H1 (cell line): ENCODE measurements at regions not wholly inside any gene's neighbourhood (a gene's known extent, or its start where the extent isn't known, plus 50 kb on each side); places are given as distances from the start of the nearest gene placed in this dataset.

Experiments used
- CTCF ChIA-PET: fragments of 300-600 bp; sonication (Branson Sonifier 250); formaldehyde crosslinking; loops from one replicate; lab custom pipeline; 2021; ENCODE audit not compliant: partially characterized antibody; lab: Charles Lee
- POLR2A ChIA-PET: fragments of 300-600 bp; sonication (Branson Sonifier 250); formaldehyde crosslinking; loops from one replicate; lab custom pipeline; 2021; ENCODE audit warnings: inconsistent platforms; ENCODE audit not compliant: partially characterized antibody; lab: Charles Lee
- DNase-seq, 2 experiments: peaks; one replicate each; pipeline versions ENCODE4 v3.0.0 to v3.0.0-alpha.2; 2010 to 2022; ENCODE audit warnings: low spot score in 2 of 2, low read depth in 1 of 2, mixed read lengths in 1 of 2
- FAIRE-seq: peaks from 2 replicates; lab custom pipeline; 2011; peaks lifted over from hg19 to GRCh38; lab: Jason Lieb, UNC
- H2AFZ ChIP-seq: 2 replicates; pipeline ENCODE4 v1.8.1; 2012; ENCODE audit warnings: low read length, inconsistent platforms
- H2AK5ac ChIP-seq: 2 replicates; pipeline ENCODE4 v1.6.1; 2013; ENCODE audit warnings: low read depth, low read length
- H2BK120ac ChIP-seq: replicated peaks from 2 replicates; pipeline ENCODE3; 2013; ENCODE audit warnings: low read depth, low read length, inconsistent platforms
- H2BK12ac ChIP-seq: 2 replicates; pipeline ENCODE4 v1.6.1; 2013; ENCODE audit warnings: low read depth, low read length
- H2BK15ac ChIP-seq: 2 replicates; pipeline ENCODE4 v1.6.1; 2013; ENCODE audit warnings: low read length
- H2BK20ac ChIP-seq: 2 replicates; pipeline ENCODE4 v1.6.1; 2013; ENCODE audit warnings: low read length
- H2BK5ac ChIP-seq: 2 replicates; pipeline ENCODE4 v1.6.1; 2013; ENCODE audit warnings: low read depth, low read length
- H3K14ac ChIP-seq: 2 replicates; pipeline ENCODE4 v1.6.1; 2013; ENCODE audit warnings: inconsistent platforms; ENCODE audit not compliant: insufficient read length
- H3K18ac ChIP-seq: 2 replicates; pipeline ENCODE4 v1.6.1; 2013; ENCODE audit warnings: low read length; ENCODE audit errors: extremely low read depth
- H3K23ac ChIP-seq: 2 replicates; pipeline ENCODE4 v1.6.1; 2013; ENCODE audit warnings: inconsistent platforms; ENCODE audit not compliant: insufficient read length
- H3K23me2 ChIP-seq: 2 replicates; pipeline ENCODE4 v1.6.1; 2013; ENCODE audit warnings: low read depth, low read length
- H3K27ac ChIP-seq: 2 replicates; pipeline ENCODE4 v1.6.1; 2011; ENCODE audit warnings: low read depth, low read length, inconsistent platforms
- H3K27me3 ChIP-seq, 4 experiments: replicated peaks in 1 of 4; 1 replicate in 1 of 4; 2 replicates in 3 of 4; pipeline versions ENCODE4 v1.6.1 to v1.8.1; 2011 to 2013; ENCODE audit warnings: low read length in 3 of 4, mild to moderate bottlenecking in 3 of 4, inconsistent platforms in 2 of 4, mixed read lengths in 2 of 4, moderate library complexity in 1 of 4; ENCODE audit not compliant: control insufficient read depth in 3 of 4, insufficient read depth in 3 of 4; ENCODE audit errors: extremely low read depth in 1 of 4
- H3K36me3 ChIP-seq, 4 experiments: 2 replicates each; pipeline versions ENCODE4 v1.6.1 to v1.8.1; 2011 to 2013; ENCODE audit warnings: mild to moderate bottlenecking in 4 of 4, low read length in 3 of 4, moderate library complexity in 2 of 4, control low read depth in 1 of 4, inconsistent platforms in 1 of 4; ENCODE audit not compliant: insufficient read depth in 4 of 4, control insufficient read depth in 2 of 4
- H3K4ac ChIP-seq: replicated peaks from 2 replicates; pipeline ENCODE3; 2013; ENCODE audit warnings: low read length, low read depth, mixed read lengths, inconsistent platforms; ENCODE audit not compliant: insufficient read length
- H3K4me1 ChIP-seq, 4 experiments: replicated peaks in 1 of 4; 1 replicate in 1 of 4; 2 replicates in 3 of 4; pipeline versions ENCODE4 v1.6.1 to v1.8.1; 2011 to 2013; ENCODE audit warnings: low read length in 3 of 4, inconsistent platforms in 2 of 4, mixed read lengths in 1 of 4; ENCODE audit not compliant: insufficient read depth in 4 of 4, control insufficient read depth in 3 of 4
- H3K4me2 ChIP-seq, 2 experiments: 2 replicates each; pipeline versions ENCODE4 v1.6.1 to v1.8.1; 2011 to 2013; ENCODE audit warnings: low read depth in 2 of 2, low read length in 2 of 2, control low read depth in 1 of 2, inconsistent platforms in 1 of 2, mild to moderate bottlenecking in 1 of 2; ENCODE audit not compliant: insufficient read depth in 1 of 2
- H3K4me3 ChIP-seq, 4 experiments: fragments of 200-600, 300-600 bp in 1 of 4; sonication (generic), shearing (Covaris generic), sonication (Bioruptor Twin) in 1 of 4; 2 replicates each; pipeline versions ENCODE4 v1.5.1 to v1.8.1; 2011 to 2016; ENCODE audit warnings: low read length in 4 of 4, low read depth in 3 of 4, control low read depth in 2 of 4, inconsistent platforms in 2 of 4, mild to moderate bottlenecking in 2 of 4, mixed read lengths in 1 of 4, moderate library complexity in 1 of 4; ENCODE audit not compliant: insufficient read depth in 2 of 4; ENCODE audit errors: extremely low read depth in 1 of 4
- H3K56ac ChIP-seq: replicated peaks from 2 replicates; pipeline ENCODE3; 2013; ENCODE audit warnings: low read depth, mild to moderate bottlenecking, mixed read lengths, low read length, inconsistent platforms; ENCODE audit not compliant: insufficient read length
- H3K79me1 ChIP-seq: 2 replicates; pipeline ENCODE4 v1.6.1; 2013; ENCODE audit warnings: low read depth, low read length, control low read depth
- H3K79me2 ChIP-seq, 2 experiments: 2 replicates each; pipeline versions ENCODE4 v1.6.1 to v1.8.1; 2012 to 2013; ENCODE audit warnings: low read length in 2 of 2, mild to moderate bottlenecking in 2 of 2, inconsistent platforms in 1 of 2; ENCODE audit not compliant: insufficient read depth in 2 of 2, control insufficient read depth in 1 of 2
- H3K9ac ChIP-seq, 4 experiments: replicated peaks in 1 of 4; 1 replicate in 1 of 4; 2 replicates in 3 of 4; pipeline versions ENCODE4 v1.6.1 to v1.8.1; 2011 to 2013; ENCODE audit warnings: low read depth in 3 of 4, low read length in 3 of 4, control low read depth in 2 of 4, mild to moderate bottlenecking in 2 of 4, moderate library complexity in 2 of 4, inconsistent platforms in 1 of 4; ENCODE audit errors: extremely low read depth in 1 of 4
- H3K9me3 ChIP-seq, 2 experiments: 2 replicates each; pipeline versions ENCODE4 v1.6.1 to v1.8.1; 2012 to 2013; ENCODE audit warnings: mild to moderate bottlenecking in 2 of 2, moderate library complexity in 2 of 2, control low read depth in 1 of 2, inconsistent platforms in 1 of 2, low read depth in 1 of 2, low read length in 1 of 2, mixed read lengths in 1 of 2; ENCODE audit not compliant: insufficient read depth in 2 of 2
- H4K20me1 ChIP-seq, 2 experiments: replicated peaks in 1 of 2; 2 replicates each; pipeline versions ENCODE3 to v1.8.1; 2011 to 2013; ENCODE audit warnings: inconsistent platforms in 2 of 2, low read length in 2 of 2, mild to moderate bottlenecking in 1 of 2; ENCODE audit not compliant: insufficient read depth in 2 of 2, control insufficient read depth in 1 of 2
- H4K5ac ChIP-seq: 2 replicates; pipeline ENCODE4 v1.6.1; 2013; ENCODE audit warnings: low read length, low read depth, mixed read lengths, inconsistent platforms; ENCODE audit not compliant: insufficient read length
- H4K8ac ChIP-seq: 2 replicates; pipeline ENCODE4 v1.8.0; 2013; ENCODE audit warnings: mild to moderate bottlenecking, moderate library complexity, low read length, inconsistent platforms; ENCODE audit not compliant: insufficient read depth; ENCODE audit errors: extremely low read depth
- H4K91ac ChIP-seq: replicated peaks from 2 replicates; pipeline ENCODE3; 2013; ENCODE audit warnings: low read length, mixed read lengths, inconsistent platforms; ENCODE audit not compliant: insufficient read length
- BCL11A ChIP-seq, 2 experiments: IDR thresholded peaks; one replicate each; pipeline ENCODE4 v1.6.1; 2011; ENCODE audit warnings: low read depth in 2 of 2, low read length in 2 of 2, mild to moderate bottlenecking in 2 of 2
- CBX8 ChIP-seq: fragments of 300-800, 300-1000 bp; sonication (generic); IDR thresholded peaks from 2 replicates; pipeline ENCODE4 v1.7.1; 2016; ENCODE audit warnings: low read depth, low read length, borderline replicate concordance
- EP300 ChIP-seq, 2 experiments: IDR thresholded peaks; 1 replicate in 1 of 2; 2 replicates in 1 of 2; pipeline ENCODE4 v1.6.1; 2011 to 2012; ENCODE audit warnings: low read depth in 2 of 2, low read length in 2 of 2, mild to moderate bottlenecking in 2 of 2, borderline replicate concordance in 1 of 2, inconsistent platforms in 1 of 2, moderate library complexity in 1 of 2
- EZH2 ChIP-seq: fragments of 200-600 bp; sonication (generic); IDR thresholded peaks from 2 replicates; pipeline ENCODE4 v1.7.1; 2012; ENCODE audit warnings: low read depth, mild to moderate bottlenecking, moderate library complexity, low read length, inconsistent platforms; ENCODE audit not compliant: severe bottlenecking
- HDAC6 ChIP-seq: IDR thresholded peaks from one replicate; pipeline ENCODE4 v1.7.1; 2012; ENCODE audit warnings: low read depth, mild to moderate bottlenecking, inconsistent platforms, low read length, moderate library complexity
- JUN ChIP-seq: IDR thresholded peaks from 2 replicates; pipeline ENCODE4 v1.6.1; 2011; ENCODE audit warnings: low read depth, mild to moderate bottlenecking, improper control_type of control experiment, low read length
- MAFK ChIP-seq: IDR thresholded peaks from 2 replicates; pipeline ENCODE4 v1.6.1; 2012; ENCODE audit warnings: low read depth, mild to moderate bottlenecking, improper control_type of control experiment, low read length
- NRF1 ChIP-seq: IDR thresholded peaks from 2 replicates; pipeline ENCODE4 v1.6.1; 2011; ENCODE audit warnings: mild to moderate bottlenecking, low read depth, low read length, improper control_type of control experiment
- RBBP5 ChIP-seq: IDR thresholded peaks from 2 replicates; pipeline ENCODE4 v1.7.1; 2012; ENCODE audit warnings: low read depth, mild to moderate bottlenecking, inconsistent platforms, low read length, moderate library complexity, borderline replicate concordance
- SIX5 ChIP-seq: IDR thresholded peaks from 2 replicates; pipeline ENCODE4 v1.6.1; 2011; ENCODE audit warnings: mild to moderate bottlenecking, low read depth, low read length
- SP1 ChIP-seq: IDR thresholded peaks from 2 replicates; pipeline ENCODE4 v1.6.1; 2011; ENCODE audit warnings: low read depth, low read length
- TAF1 ChIP-seq: IDR thresholded peaks from 2 replicates; pipeline ENCODE4 v1.6.1; 2011; ENCODE audit warnings: mild to moderate bottlenecking, low read depth, low read length
- TF ChIP-seq, protein P1 (sequence below), 3 experiments: IDR thresholded peaks; 1 replicate in 2 of 3; 2 replicates in 1 of 3; pipeline versions ENCODE4 v1.5.1 to v1.6.1; 2011; ENCODE audit warnings: low read length in 3 of 3, mild to moderate bottlenecking in 3 of 3, inconsistent platforms in 2 of 3, low read depth in 1 of 3, moderate library complexity in 1 of 3; ENCODE audit not compliant: insufficient read depth in 1 of 3; ENCODE audit errors: control extremely low read depth in 1 of 3

DNA sequence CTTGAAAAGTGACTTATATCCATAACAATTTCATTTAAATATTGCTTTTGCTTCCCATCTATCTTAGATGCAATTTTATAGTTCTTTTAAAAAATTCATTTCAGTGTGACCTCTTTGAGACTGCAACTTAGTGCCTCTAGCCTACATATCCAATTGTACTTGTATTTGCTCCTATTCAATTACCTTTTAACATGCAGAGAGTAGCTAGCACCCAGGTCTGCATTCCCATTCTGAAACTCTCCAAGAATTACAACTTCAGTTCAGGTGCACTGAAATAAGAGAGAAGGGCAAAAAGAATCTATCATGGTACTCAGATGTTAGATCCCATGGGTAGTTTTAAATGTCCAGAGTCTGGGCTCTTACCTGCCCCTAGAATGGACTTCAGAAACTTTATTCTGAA, 765.4 kb upstream of the SLC35B3 start:
- Histone ChIP-seq H3K14ac (no peak overlapping the region), H3K79me1 (no peaks in the 10 kb centered on the region), H3K4me3 (no peak overlapping the region; a peak in 1 of 8 replicates), H3K27me3 (no peaks in the 10 kb centered on the region), H3K23ac (no peak overlapping the region), H3K79me2 (no peaks in the 10 kb centered on the region), H3K9ac (no peak overlapping the region), H2BK5ac (no peak overlapping the region), H3K4me2 (peak overlapping the region in 1 of 2 experiments; percentile 56; a peak in 2 of 4 replicates), H3K27ac (no peak overlapping the region), H3K23me2 (no peaks in the 10 kb centered on the region), H3K4ac (no peak overlapping the region), H4K8ac (no peak overlapping the region), H3K9me3 (no peaks in the 10 kb centered on the region), H2BK120ac (no peak overlapping the region), H3K18ac (no peak overlapping the region), H4K91ac (no peak overlapping the region), H4K20me1 (no peaks in the 10 kb centered on the region), H3K4me1 (no peaks in the 10 kb centered on the region), H3K56ac (no peak overlapping the region), H4K5ac (no peak overlapping the region), H2AK5ac (no peak overlapping the region), H3K36me3 (no peaks in the 10 kb centered on the region), H2BK12ac (no peak overlapping the region), H2BK15ac (no peak overlapping the region), H2BK20ac (no peak overlapping the region), H2AFZ (no peak overlapping the region)
- ChIA-PET POLR2A (interaction anchor here (0.6 kb wide), 1 partner anchor 106 kb away, joined by 4 read pairs; no protein-coding TSS in a partner anchor), CTCF (no interaction called here)
- no peak for DNase-seq
- FAIRE-seq, result no peak
- TF ChIP-seq SIX5 (no peak), EP300 (IDR thresholded peaks at IDR 0.05; ENCODE audit: borderline replicate concordance in 1 of 2, low read depth in 2 of 2, low read length in 2 of 2) (no peak), CBX8 (no peak), JUN (no peak), EZH2 (no peak), MAFK (no peak), TAF1 (no peak), RBBP5 (no peak), BCL11A (IDR thresholded peaks at IDR 0.05; ENCODE audit: low read depth in 2 of 2, low read length in 2 of 2) (no peak), NRF1 (no peak), HDAC6 (no peak), SP1 (no peak)
- TF ChIP-seq, protein P1, sequence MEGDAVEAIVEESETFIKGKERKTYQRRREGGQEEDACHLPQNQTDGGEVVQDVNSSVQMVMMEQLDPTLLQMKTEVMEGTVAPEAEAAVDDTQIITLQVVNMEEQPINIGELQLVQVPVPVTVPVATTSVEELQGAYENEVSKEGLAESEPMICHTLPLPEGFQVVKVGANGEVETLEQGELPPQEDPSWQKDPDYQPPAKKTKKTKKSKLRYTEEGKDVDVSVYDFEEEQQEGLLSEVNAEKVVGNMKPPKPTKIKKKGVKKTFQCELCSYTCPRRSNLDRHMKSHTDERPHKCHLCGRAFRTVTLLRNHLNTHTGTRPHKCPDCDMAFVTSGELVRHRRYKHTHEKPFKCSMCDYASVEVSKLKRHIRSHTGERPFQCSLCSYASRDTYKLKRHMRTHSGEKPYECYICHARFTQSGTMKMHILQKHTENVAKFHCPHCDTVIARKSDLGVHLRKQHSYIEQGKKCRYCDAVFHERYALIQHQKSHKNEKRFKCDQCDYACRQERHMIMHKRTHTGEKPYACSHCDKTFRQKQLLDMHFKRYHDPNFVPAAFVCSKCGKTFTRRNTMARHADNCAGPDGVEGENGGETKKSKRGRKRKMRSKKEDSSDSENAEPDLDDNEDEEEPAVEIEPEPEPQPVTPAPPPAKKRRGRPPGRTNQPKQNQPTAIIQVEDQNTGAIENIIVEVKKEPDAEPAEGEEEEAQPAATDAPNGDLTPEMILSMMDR (IDR thresholded peaks at IDR 0.05; ENCODE audit: control extremely low read depth in 1 of 3, insufficient read depth in 1 of 3, low read depth in 1 of 3, low read length in 3 of 3), result no peak
